ENCODE measurements at regions not wholly inside any gene's neighbourhood (a gene's known extent, or its start where the extent isn't known, plus 50 kb on each side); places are given as distances from the start of the nearest gene placed in this dataset.
"Not testable (repeated sequence)": the region's sequence is repeated elsewhere in the genome, so short reads cannot be mapped to it uniquely, and the experiment has no call there.

DNA sequence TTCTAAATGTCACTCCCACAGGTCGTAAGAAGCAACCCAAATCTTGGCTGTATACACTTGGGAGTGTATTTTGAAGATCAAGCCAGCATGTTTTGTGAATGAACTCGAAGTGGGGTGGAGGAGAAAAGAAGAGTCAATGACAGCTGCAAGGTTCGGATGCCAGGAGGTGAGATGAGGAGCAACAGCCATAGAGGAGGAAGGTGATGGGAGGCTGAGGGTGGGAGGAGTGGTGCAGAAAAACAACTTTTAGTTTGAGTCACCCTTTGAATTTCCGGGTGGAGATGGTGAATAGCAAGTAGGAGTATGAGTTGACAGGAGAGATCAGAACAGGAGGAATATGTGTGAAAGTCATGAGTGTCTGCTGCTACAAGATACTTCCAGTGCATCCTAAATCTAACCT, 153.6 kb downstream of the DIRAS2 start:
- TF ChIP-seq, protein P1, sequence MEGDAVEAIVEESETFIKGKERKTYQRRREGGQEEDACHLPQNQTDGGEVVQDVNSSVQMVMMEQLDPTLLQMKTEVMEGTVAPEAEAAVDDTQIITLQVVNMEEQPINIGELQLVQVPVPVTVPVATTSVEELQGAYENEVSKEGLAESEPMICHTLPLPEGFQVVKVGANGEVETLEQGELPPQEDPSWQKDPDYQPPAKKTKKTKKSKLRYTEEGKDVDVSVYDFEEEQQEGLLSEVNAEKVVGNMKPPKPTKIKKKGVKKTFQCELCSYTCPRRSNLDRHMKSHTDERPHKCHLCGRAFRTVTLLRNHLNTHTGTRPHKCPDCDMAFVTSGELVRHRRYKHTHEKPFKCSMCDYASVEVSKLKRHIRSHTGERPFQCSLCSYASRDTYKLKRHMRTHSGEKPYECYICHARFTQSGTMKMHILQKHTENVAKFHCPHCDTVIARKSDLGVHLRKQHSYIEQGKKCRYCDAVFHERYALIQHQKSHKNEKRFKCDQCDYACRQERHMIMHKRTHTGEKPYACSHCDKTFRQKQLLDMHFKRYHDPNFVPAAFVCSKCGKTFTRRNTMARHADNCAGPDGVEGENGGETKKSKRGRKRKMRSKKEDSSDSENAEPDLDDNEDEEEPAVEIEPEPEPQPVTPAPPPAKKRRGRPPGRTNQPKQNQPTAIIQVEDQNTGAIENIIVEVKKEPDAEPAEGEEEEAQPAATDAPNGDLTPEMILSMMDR (IDR thresholded peaks at IDR 0.05; ENCODE audit: partially characterized antibody, unreplicated experiment) = no peak
- Mint-ChIP-seq H3K4me1 (ENCODE audit: low read depth, unreplicated experiment) (no peaks in the 10 kb centered on the region), H3K27ac (ENCODE audit: unreplicated experiment) (no peak overlapping the region), H3K36me3 (ENCODE audit: unreplicated experiment) (peaks cover 9% of the 10 kb centered on the region), H3K27me3 (ENCODE audit: unreplicated experiment) (peaks cover 4% of the 10 kb centered on the region), H3K4me3 (ENCODE audit: unreplicated experiment) (no peak overlapping the region), H3K9me3 (ENCODE audit: unreplicated experiment) (no peaks in the 10 kb centered on the region)
- DNase-seq = no peak

GRCh38 chr9:90499761-90500160, 142.9 kb downstream of the DIRAS2 start:
- Mint-ChIP-seq H3K4me3 (ENCODE audit: unreplicated experiment) (no peak overlapping the region), H3K36me3 (ENCODE audit: unreplicated experiment) (no peaks in the 10 kb centered on the region), H3K9me3 (ENCODE audit: unreplicated experiment) (no peaks in the 10 kb centered on the region), H3K4me1 (ENCODE audit: low read depth, unreplicated experiment) (no peaks in the 10 kb centered on the region), H3K27ac (ENCODE audit: unreplicated experiment) (no peak overlapping the region), H3K27me3 (ENCODE audit: unreplicated experiment) (no peaks in the 10 kb centered on the region)
- TF ChIP-seq, protein P1 (IDR thresholded peaks at IDR 0.05; ENCODE audit: partially characterized antibody, unreplicated experiment) = no peak
- no peak for DNase-seq

- H3K4me1 Mint-ChIP-seq (ENCODE audit: low read depth, unreplicated experiment) = no peaks in the 10 kb centered on the region
- no peak overlapping the region for H3K4me3 Mint-ChIP-seq (ENCODE audit: unreplicated experiment)
- no peaks in the 10 kb centered on the region for H3K27me3 Mint-ChIP-seq (ENCODE audit: unreplicated experiment)
- no peaks in the 10 kb centered on the region for H3K9me3 Mint-ChIP-seq (ENCODE audit: unreplicated experiment)
- DNase-seq = no peak
- TF ChIP-seq, protein P1 (IDR thresholded peaks at IDR 0.05; ENCODE audit: partially characterized antibody, unreplicated experiment) = no peak
- H3K27ac Mint-ChIP-seq (ENCODE audit: unreplicated experiment) = no peak overlapping the region
- H3K36me3 Mint-ChIP-seq (ENCODE audit: unreplicated experiment) = no peaks in the 10 kb centered on the region
Measured at GRCh38 chr9:90502134-90502533, 140.5 kb downstream of the DIRAS2 start.

- Mint-ChIP-seq H3K4me3 (ENCODE audit: unreplicated experiment) (no peak overlapping the region), H3K4me1 (ENCODE audit: low read depth, unreplicated experiment) (no peaks in the 10 kb centered on the region), H3K27ac (ENCODE audit: unreplicated experiment) (no peak overlapping the region), H3K36me3 (ENCODE audit: unreplicated experiment) (no peaks in the 10 kb centered on the region), H3K27me3 (ENCODE audit: unreplicated experiment) (no peaks in the 10 kb centered on the region), H3K9me3 (ENCODE audit: unreplicated experiment) (no peaks in the 10 kb centered on the region)
- DNase-seq = no peak
- TF ChIP-seq, protein P1 (IDR thresholded peaks at IDR 0.05; ENCODE audit: partially characterized antibody, unreplicated experiment) = no peak
Measured at GRCh38 chr9:90504486-90504885, 138.1 kb downstream of the DIRAS2 start.

DNA sequence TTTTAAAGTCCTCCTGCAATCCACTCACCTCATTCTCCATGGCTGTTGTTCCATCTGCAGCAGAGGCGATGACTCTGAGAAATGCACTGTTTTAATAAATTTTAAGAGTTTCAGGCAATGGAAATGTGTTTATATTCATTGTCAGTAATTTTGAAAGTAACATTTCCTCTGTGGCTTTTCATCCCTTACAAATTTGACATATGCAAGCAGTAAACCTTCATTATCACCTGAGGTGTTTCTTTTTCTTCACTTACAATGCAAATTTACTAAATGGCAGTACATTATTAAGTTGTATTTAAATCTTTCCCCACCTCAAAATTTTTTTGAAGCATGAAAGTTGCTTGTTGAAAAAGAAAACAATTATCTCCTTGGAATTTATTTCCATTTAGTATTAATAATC, 136.9 kb downstream of the DIRAS2 start:
- TF ChIP-seq, protein P1 (IDR thresholded peaks at IDR 0.05; ENCODE audit: partially characterized antibody, unreplicated experiment) = no peak
- no peak overlapping the region for H3K27ac Mint-ChIP-seq (ENCODE audit: unreplicated experiment)
- no peaks in the 10 kb centered on the region for H3K27me3 Mint-ChIP-seq (ENCODE audit: unreplicated experiment)
- DNase-seq = no peak
- H3K4me1 Mint-ChIP-seq (ENCODE audit: low read depth, unreplicated experiment) = no peaks in the 10 kb centered on the region
- H3K4me3 Mint-ChIP-seq (ENCODE audit: unreplicated experiment) = no peak overlapping the region
- no peaks in the 10 kb centered on the region for H3K9me3 Mint-ChIP-seq (ENCODE audit: unreplicated experiment)
- H3K36me3 Mint-ChIP-seq (ENCODE audit: unreplicated experiment) = no peaks in the 10 kb centered on the region

GRCh38 chr9:90506402-90506801, 136.2 kb downstream of the DIRAS2 start:
- not testable (repeated sequence) for H3K36me3 Mint-ChIP-seq (ENCODE audit: unreplicated experiment); H3K9me3 Mint-ChIP-seq (ENCODE audit: unreplicated experiment); H3K4me1 Mint-ChIP-seq (ENCODE audit: low read depth, unreplicated experiment); H3K4me3 Mint-ChIP-seq (ENCODE audit: unreplicated experiment); H3K27me3 Mint-ChIP-seq (ENCODE audit: unreplicated experiment); DNase-seq; H3K27ac Mint-ChIP-seq (ENCODE audit: unreplicated experiment)

Measured in glutamatergic neuron (in vitro differentiated cells).